Endothelial cell of umbilical vein (primary cell): ENCODE measurements at regions not wholly inside any gene's neighbourhood (a gene's known extent, or its start where the extent isn't known, plus 50 kb on each side); places are given as distances from the start of the nearest gene placed in this dataset.

Source experiments
- BruUV-seq: library from RNA; stranded (reverse); fragments of 400-500 nt; replicated peaks from 2 replicates; lab custom pipeline; 2021; lab: Mats Ljungman, UMichigan
- CTCF ChIA-PET: fragments of 300-600, 350-600 bp; sonication (Branson Sonifier 250); formaldehyde crosslinking; loops from one replicate; lab custom pipeline; 2021; ENCODE audit warnings: antibody characterized with exemption, inconsistent platforms; lab: Charles Lee
- POLR2A ChIA-PET: fragments of 300-600, 350-600 bp; sonication (Branson Sonifier 250); formaldehyde crosslinking; loops from one replicate; lab custom pipeline; 2021; ENCODE audit warnings: antibody characterized with exemption, inconsistent platforms; lab: Charles Lee
- DNase-seq: peaks from one replicate; pipeline ENCODE4 v3.0.0-alpha.2; 2011; ENCODE audit warnings: low read depth, low spot score
- FAIRE-seq: peaks from 2 replicates; lab custom pipeline; 2011; peaks lifted over from hg19 to GRCh38; lab: Jason Lieb, UNC
- H2AFZ ChIP-seq: 2 replicates; pipeline ENCODE4 v1.6.0; 2012; ENCODE audit warnings: low read depth, low read length, control low read depth, inconsistent platforms
- H3K27ac ChIP-seq: 2 replicates; pipeline ENCODE4 v1.5.1; 2011; ENCODE audit warnings: low read depth, mild to moderate bottlenecking, control low read depth, low read length, moderate library complexity; ENCODE audit not compliant: insufficient read depth
- H3K27me3 ChIP-seq, 2 experiments: 2 replicates each; pipeline versions ENCODE4 v1.6.0 to v1.6.1; 2011; ENCODE audit warnings: low read length in 2 of 2, mixed read lengths in 1 of 2; ENCODE audit not compliant: control insufficient read depth in 2 of 2, insufficient read depth in 2 of 2
- H3K36me3 ChIP-seq, 2 experiments: 2 replicates in 1 of 2; 3 replicates in 1 of 2; pipeline ENCODE4 v1.5.1; 2011; ENCODE audit warnings: low read length in 2 of 2, mild to moderate bottlenecking in 1 of 2, moderate library complexity in 1 of 2; ENCODE audit not compliant: control insufficient read depth in 2 of 2, insufficient read depth in 2 of 2; ENCODE audit errors: extremely low read depth in 1 of 2
- H3K4me1 ChIP-seq: 3 replicates; pipeline ENCODE4 v1.5.1; 2011; ENCODE audit warnings: mild to moderate bottlenecking, low read length; ENCODE audit not compliant: control insufficient read depth, insufficient read depth; ENCODE audit errors: extremely low read depth
- H3K4me2 ChIP-seq: 2 replicates; pipeline ENCODE4 v1.6.1; 2011; ENCODE audit warnings: low read length, control low read depth, mixed read lengths; ENCODE audit not compliant: insufficient read depth
- H3K4me3 ChIP-seq, 3 experiments: fragments of 200-600 bp in 1 of 3; sonication (generic), shearing (Covaris generic) in 1 of 3; replicated peaks in 1 of 3; 2 replicates each; pipeline ENCODE4 v1.5.1; 2011 to 2016; ENCODE audit warnings: control low read depth in 3 of 3, low read length in 3 of 3, mild to moderate bottlenecking in 2 of 3, inconsistent platforms in 1 of 3, low read depth in 1 of 3, moderate library complexity in 1 of 3; ENCODE audit not compliant: insufficient read depth in 1 of 3
- H3K79me2 ChIP-seq: 2 replicates; pipeline ENCODE4 v1.6.0; 2012; ENCODE audit warnings: low read length, inconsistent platforms; ENCODE audit not compliant: control insufficient read depth, insufficient read depth
- H3K9ac ChIP-seq: replicated peaks from 2 replicates; pipeline ENCODE3; 2011; ENCODE audit warnings: low read length, control low read depth; ENCODE audit not compliant: insufficient read depth; ENCODE audit errors: extremely low read depth
- H3K9me1 ChIP-seq: replicated peaks from 3 replicates; pipeline ENCODE4 v1.6.0; 2011; ENCODE audit warnings: mild to moderate bottlenecking, low read length; ENCODE audit not compliant: control insufficient read depth, insufficient read depth; ENCODE audit errors: extremely low read depth
- H3K9me3 ChIP-seq: replicated peaks from 2 replicates; pipeline ENCODE4 v1.5.1; 2012; ENCODE audit warnings: low read length, inconsistent platforms; ENCODE audit not compliant: control insufficient read depth, insufficient read depth
- H4K20me1 ChIP-seq: replicated peaks from 2 replicates; pipeline ENCODE3; 2011; ENCODE audit warnings: mild to moderate bottlenecking, low read length; ENCODE audit not compliant: control insufficient read depth, insufficient read depth; ENCODE audit errors: extremely low read depth
- EZH2 ChIP-seq: IDR thresholded peaks from 2 replicates; pipeline ENCODE4 v1.6.1; 2012; ENCODE audit warnings: borderline replicate concordance, low read depth, mild to moderate bottlenecking, moderate library complexity, low read length, inconsistent platforms; ENCODE audit not compliant: severe bottlenecking
- FOS ChIP-seq: IDR thresholded peaks from 2 replicates; pipeline ENCODE4 v1.6.1; 2011; ENCODE audit warnings: mild to moderate bottlenecking, low read length, moderate library complexity, borderline replicate concordance; ENCODE audit not compliant: insufficient read depth
- GATA2 ChIP-seq: IDR thresholded peaks from 2 replicates; pipeline ENCODE4 v1.7.0; 2011; ENCODE audit warnings: low read depth, mild to moderate bottlenecking, moderate library complexity, mixed read lengths, low read length; ENCODE audit not compliant: insufficient read length, insufficient read depth
- JUN ChIP-seq: IDR thresholded peaks from 2 replicates; pipeline ENCODE4 v1.6.1; 2011; ENCODE audit warnings: borderline replicate concordance, low read depth; ENCODE audit not compliant: insufficient read length, insufficient read depth
- MAX ChIP-seq: IDR thresholded peaks from 2 replicates; pipeline ENCODE4 v1.6.1; 2011; ENCODE audit not compliant: insufficient read depth, insufficient read length
- MYC ChIP-seq: IDR thresholded peaks from one replicate; pipeline ENCODE4 v1.6.1; 2011; ENCODE audit warnings: mild to moderate bottlenecking, low read depth, low read length
- POLR2A ChIP-seq: IDR thresholded peaks from 2 replicates; pipeline ENCODE4 v1.6.1; 2012; ENCODE audit warnings: low read depth, mild to moderate bottlenecking, control low read depth, low read length
- POLR2AphosphoS5 ChIP-seq: IDR thresholded peaks from 2 replicates; pipeline ENCODE4 v1.6.1; 2012; ENCODE audit warnings: low read depth, mild to moderate bottlenecking, control low read depth, low read length, moderate library complexity; ENCODE audit not compliant: insufficient read depth
- dilution Hi-C: fragments of 300-500 bp; cut with MboI; formaldehyde crosslinking; loops from one replicate; pipeline ENCODE4 v1.15.0; 2019; ENCODE audit warnings: low sequenced_read_pairs; ENCODE audit not compliant: extremely low pct_ligation_motif_present
- intact Hi-C: fragments of 100-400 bp; cut with micrococcal nuclease; formaldehyde crosslinking; loops from one replicate; pipeline ENCODE4 v1.10.0; 2022
- TF ChIP-seq, protein P1 (sequence below), 2 donors: IDR thresholded peaks; 1 replicate in 1 of 2; 2 replicates in 1 of 2; pipeline ENCODE4 v1.5.1; 2011; ENCODE audit warnings: low read length in 2 of 2, mild to moderate bottlenecking in 2 of 2, moderate library complexity in 2 of 2, control low read depth in 1 of 2, inconsistent platforms in 1 of 2, low read depth in 1 of 2; ENCODE audit not compliant: insufficient read depth in 1 of 2; ENCODE audit errors: extremely low read depth in 1 of 2

DNA sequence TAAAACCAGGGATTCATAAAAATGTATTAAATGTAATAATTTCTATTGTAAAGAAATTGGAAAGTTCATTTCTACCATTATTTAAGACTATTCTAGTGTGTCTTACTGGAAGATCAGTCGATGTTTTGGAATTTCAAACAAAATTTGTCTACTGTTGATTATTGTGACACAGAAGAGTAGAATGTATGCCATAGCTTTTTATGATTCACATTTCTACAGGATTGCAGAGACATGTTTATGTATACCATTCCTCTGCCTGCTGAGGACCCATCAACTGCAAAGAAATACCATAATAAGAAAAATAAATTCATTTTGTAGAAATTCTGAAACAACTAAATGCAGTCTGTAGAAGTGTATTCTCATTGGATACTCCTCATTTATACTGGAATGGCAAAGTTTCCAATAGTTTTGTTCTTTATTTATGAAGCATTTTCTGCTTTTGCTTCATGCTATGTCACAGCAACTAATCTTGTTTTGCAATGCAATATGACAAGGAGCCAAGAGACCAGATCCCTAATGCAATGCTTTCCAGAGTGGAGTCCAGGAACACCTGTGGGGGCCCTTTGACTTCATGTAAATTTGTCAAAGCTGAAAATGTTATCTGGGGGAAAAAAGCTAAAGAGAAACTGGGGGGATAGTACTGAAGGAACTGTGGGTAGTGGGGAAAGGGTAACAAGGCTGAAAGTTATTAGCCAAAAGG lies 172.9 kb upstream of the LRIG3 start:
- TF ChIP-seq POLR2AphosphoS5, result no peak
- TF ChIP-seq MYC, result no peak
- TF ChIP-seq JUN, result no peak
- TF ChIP-seq GATA2, result no peak
- ChIA-PET CTCF (interaction anchor here (0.8 to 1.3 kb wide), 4 partner anchors 8 to 553 kb away, joined by 3 to 4 read pairs (median 3); no protein-coding TSS in a partner anchor), POLR2A (no interaction called here)
- Histone ChIP-seq H2AFZ (no peak overlapping the region), H4K20me1 (no peaks in the 10 kb centered on the region), H3K27me3 (no peaks in the 10 kb centered on the region), H3K4me3 (no peak overlapping the region), H3K27ac (no peak overlapping the region), H3K4me2 (no peak overlapping the region), H3K9ac (no peak overlapping the region), H3K9me3 (no peaks in the 10 kb centered on the region), H3K36me3 (no peaks in the 10 kb centered on the region), H3K4me1 (no peaks in the 10 kb centered on the region), H3K79me2 (no peaks in the 10 kb centered on the region), H3K9me1 (no peaks in the 10 kb centered on the region)
- BruUV-seq, result no TSS peak
- dilution Hi-C loops (no loop called here), intact Hi-C loops (no loop called here)
- FAIRE-seq, result no peak
- DNase-seq, result no peak

- DNase-seq (no peak), FAIRE-seq (no peak)
- peaks cover 12% of the 10 kb centered on the region for H3K4me1 ChIP-seq
- intact Hi-C loops, result no loop called here
- H3K4me2 ChIP-seq, result no peak overlapping the region
- no peak overlapping the region for H3K27ac ChIP-seq
- no peaks in the 10 kb centered on the region for H3K79me2 ChIP-seq
- H3K36me3 ChIP-seq, result no peaks in the 10 kb centered on the region
- ChIA-PET POLR2A (no interaction called here), CTCF (interaction anchor here (1.1 to 8.0 kb wide), 6 partner anchors 9 to 548 kb away, joined by 3 to 164 read pairs (median 4); no protein-coding TSS in a partner anchor)
- dilution Hi-C loops, result no loop called here
- BruUV-seq, result no TSS peak
- no peaks in the 10 kb centered on the region for H4K20me1 ChIP-seq
- TF ChIP-seq JUN (no peak), POLR2AphosphoS5 (no peak), POLR2A (no peak), GATA2 (no peak), MYC (no peak), FOS (no peak), EZH2 (no peak), MAX (no peak)
- TF ChIP-seq, protein P1, sequence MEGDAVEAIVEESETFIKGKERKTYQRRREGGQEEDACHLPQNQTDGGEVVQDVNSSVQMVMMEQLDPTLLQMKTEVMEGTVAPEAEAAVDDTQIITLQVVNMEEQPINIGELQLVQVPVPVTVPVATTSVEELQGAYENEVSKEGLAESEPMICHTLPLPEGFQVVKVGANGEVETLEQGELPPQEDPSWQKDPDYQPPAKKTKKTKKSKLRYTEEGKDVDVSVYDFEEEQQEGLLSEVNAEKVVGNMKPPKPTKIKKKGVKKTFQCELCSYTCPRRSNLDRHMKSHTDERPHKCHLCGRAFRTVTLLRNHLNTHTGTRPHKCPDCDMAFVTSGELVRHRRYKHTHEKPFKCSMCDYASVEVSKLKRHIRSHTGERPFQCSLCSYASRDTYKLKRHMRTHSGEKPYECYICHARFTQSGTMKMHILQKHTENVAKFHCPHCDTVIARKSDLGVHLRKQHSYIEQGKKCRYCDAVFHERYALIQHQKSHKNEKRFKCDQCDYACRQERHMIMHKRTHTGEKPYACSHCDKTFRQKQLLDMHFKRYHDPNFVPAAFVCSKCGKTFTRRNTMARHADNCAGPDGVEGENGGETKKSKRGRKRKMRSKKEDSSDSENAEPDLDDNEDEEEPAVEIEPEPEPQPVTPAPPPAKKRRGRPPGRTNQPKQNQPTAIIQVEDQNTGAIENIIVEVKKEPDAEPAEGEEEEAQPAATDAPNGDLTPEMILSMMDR (IDR thresholded peaks at IDR 0.05; ENCODE audit: extremely low read depth in 1 of 2, insufficient read depth in 1 of 2, low read depth in 1 of 2, low read length in 2 of 2), result no peak
- no peaks in the 10 kb centered on the region for H3K9me3 ChIP-seq
- no peaks in the 10 kb centered on the region for H3K27me3 ChIP-seq
- H2AFZ ChIP-seq, result no peak overlapping the region
- no peak overlapping the region for H3K9ac ChIP-seq
- no peak overlapping the region for H3K4me3 ChIP-seq
- no peaks in the 10 kb centered on the region for H3K9me1 ChIP-seq
These were observed 168.4 kb upstream of the LRIG3 start for GRCh38 chr12:59088673-59089072.
